ENCODE measurements at regions not wholly inside any gene's neighbourhood (a gene's known extent, or its start where the extent isn't known, plus 50 kb on each side); places are given as distances from the start of the nearest gene placed in this dataset.
"Not testable (repeated sequence)": the region's sequence is repeated elsewhere in the genome, so short reads cannot be mapped to it uniquely, and the experiment has no call there.

GRCh38 chr2:188035377-188035776, 256.3 kb upstream of the GULP1 start:
- not testable (repeated sequence) for TF ChIP-seq CTCF (IDR thresholded peaks at IDR 0.05; ENCODE audit: low read depth, low read length); POLR2A (IDR thresholded peaks at IDR 0.05; ENCODE audit: extremely low read depth, insufficient read length); MYC (IDR thresholded peaks at IDR 0.05; ENCODE audit: low read depth, low read length)

All from NB4 (cell line).